IMR-90 (cell line): ENCODE measurements at regions not wholly inside any gene's neighbourhood (a gene's known extent, or its start where the extent isn't known, plus 50 kb on each side); places are given as distances from the start of the nearest gene placed in this dataset.

Experiments
- ATAC-seq: fragments of 200-7000 bp; cut with Tn5 transposase; 2 replicates; pipeline ENCODE4 v1.9.1; 2020; ENCODE audit warnings: low read depth, mild to moderate bottlenecking, moderate library complexity
- BruUV-seq: library from RNA; stranded (reverse); fragments of 400-500 nt; replicated peaks from 2 replicates; lab custom pipeline; 2021; lab: Mats Ljungman, UMichigan
- CTCF ChIA-PET: fragments of 300-600 bp; formaldehyde crosslinking; extraction: SDS; loops from one replicate; lab custom pipeline; 2021; ENCODE audit warnings: antibody characterized with exemption; lab: Yijun Ruan, JAX
- POLR2A ChIA-PET: fragments of 300-600 bp; sonication (Branson Sonifier 250); formaldehyde crosslinking; loops from one replicate; lab custom pipeline; 2022; ENCODE audit warnings: antibody characterized with exemption; ENCODE audit not compliant: unreplicated experiment; lab: Charles Lee
- DNase-seq: peaks from one replicate; pipeline ENCODE4 v3.0.0; 2013
- H2AFZ ChIP-seq: replicated peaks from 2 replicates; pipeline ENCODE3; 2013; ENCODE audit warnings: low read length, mild to moderate bottlenecking; ENCODE audit not compliant: poor library complexity
- H2AK5ac ChIP-seq: 2 replicates; pipeline ENCODE4 v1.6.1; 2013; ENCODE audit warnings: low read depth, low read length, inconsistent platforms
- H2AK9ac ChIP-seq: replicated peaks from 2 replicates; pipeline ENCODE3; 2013; ENCODE audit warnings: mild to moderate bottlenecking, low read depth, low read length, moderate library complexity; ENCODE audit not compliant: poor library complexity
- H2BK120ac ChIP-seq: 2 replicates; pipeline ENCODE4 v1.6.1; 2013; ENCODE audit warnings: low read depth, low read length, inconsistent platforms
- H2BK15ac ChIP-seq: 3 replicates; pipeline ENCODE4 v1.6.1; 2013; ENCODE audit warnings: low read depth, low read length, inconsistent platforms
- H2BK20ac ChIP-seq: 2 replicates; pipeline ENCODE4 v1.6.1; 2013; ENCODE audit warnings: low read depth, mild to moderate bottlenecking, inconsistent platforms, low read length, moderate library complexity
- H2BK5ac ChIP-seq: 2 replicates; pipeline ENCODE4 v1.6.1; 2013; ENCODE audit warnings: mild to moderate bottlenecking, low read depth, low read length, inconsistent platforms; ENCODE audit not compliant: poor library complexity, severe bottlenecking
- H3K14ac ChIP-seq: replicated peaks from 2 replicates; pipeline ENCODE4 v1.6.1; 2013; ENCODE audit warnings: low read depth, low read length, inconsistent platforms
- H3K18ac ChIP-seq: 2 replicates; pipeline ENCODE4 v1.6.1; 2013; ENCODE audit warnings: low read depth, low read length, control low read depth
- H3K23ac ChIP-seq: 2 replicates; pipeline ENCODE4 v1.6.1; 2013; ENCODE audit warnings: low read depth, low read length, inconsistent platforms
- H3K27ac ChIP-seq: 2 replicates; pipeline ENCODE4 v1.5.1; 2013; ENCODE audit warnings: mild to moderate bottlenecking, control low read depth, low read length; ENCODE audit not compliant: insufficient read depth
- H3K27me3 ChIP-seq: 2 replicates; pipeline ENCODE4 v1.6.1; 2013; ENCODE audit warnings: low read length; ENCODE audit not compliant: control insufficient read depth, insufficient read depth
- H3K36me3 ChIP-seq: 2 replicates; pipeline ENCODE4 v1.6.1; 2013; ENCODE audit warnings: low read length, mixed read lengths; ENCODE audit not compliant: control insufficient read depth, insufficient read depth
- H3K4ac ChIP-seq: 2 replicates; pipeline ENCODE4 v1.6.1; 2013; ENCODE audit warnings: low read depth, low read length, inconsistent platforms
- H3K4me1 ChIP-seq: 2 replicates; pipeline ENCODE4 v1.6.1; 2013; ENCODE audit warnings: low read length, mixed read lengths; ENCODE audit not compliant: control insufficient read depth, insufficient read depth
- H3K4me2 ChIP-seq: 2 replicates; pipeline ENCODE4 v1.6.1; 2013; ENCODE audit warnings: low read depth, mild to moderate bottlenecking, control low read depth, low read length, moderate library complexity
- H3K4me3 ChIP-seq: 2 replicates; pipeline ENCODE4 v1.5.1; 2013; ENCODE audit warnings: low read depth, mild to moderate bottlenecking, control low read depth, low read length, moderate library complexity; ENCODE audit not compliant: insufficient read depth
- H3K56ac ChIP-seq: 2 replicates; pipeline ENCODE4 v1.6.1; 2013; ENCODE audit warnings: low read length, inconsistent platforms; ENCODE audit not compliant: insufficient read depth; ENCODE audit errors: extremely low read depth
- H3K79me1 ChIP-seq, 2 experiments: 2 replicates each; pipeline ENCODE4 v1.6.1; 2013; ENCODE audit warnings: low read length in 2 of 2, inconsistent platforms in 1 of 2, low read depth in 1 of 2
- H3K9ac ChIP-seq: 2 replicates; pipeline ENCODE4 v1.6.1; 2013; ENCODE audit warnings: low read depth, low read length, control low read depth
- H3K9me1 ChIP-seq: 2 replicates; pipeline ENCODE4 v1.6.1; 2013; ENCODE audit warnings: low read length, inconsistent platforms; ENCODE audit not compliant: insufficient read depth
- H3K9me3 ChIP-seq: 2 replicates; pipeline ENCODE4 v1.6.1; 2013; ENCODE audit warnings: low read length; ENCODE audit not compliant: control insufficient read depth, insufficient read depth
- H4K20me1 ChIP-seq: 2 replicates; pipeline ENCODE4 v1.6.1; 2013; ENCODE audit warnings: low read length, inconsistent platforms; ENCODE audit not compliant: insufficient read depth
- H4K5ac ChIP-seq: 2 replicates; pipeline ENCODE4 v1.6.1; 2013; ENCODE audit warnings: mild to moderate bottlenecking, low read depth, low read length, control low read depth
- H4K8ac ChIP-seq, 2 experiments: 2 replicates each; pipeline ENCODE4 v1.6.1; 2013; ENCODE audit warnings: low read depth in 2 of 2, low read length in 2 of 2, control low read depth in 1 of 2, inconsistent platforms in 1 of 2
- H4K91ac ChIP-seq: 2 replicates; pipeline ENCODE4 v1.6.1; 2013; ENCODE audit warnings: low read depth, low read length, inconsistent platforms; ENCODE audit not compliant: insufficient read depth
- BHLHE40 ChIP-seq: fragments of 150-350 bp; IDR thresholded peaks from 2 replicates; pipeline ENCODE4 v1.6.1; 2016; ENCODE audit warnings: mild to moderate bottlenecking, low read depth, low read length
- CEBPB ChIP-seq: IDR thresholded peaks from 2 replicates; pipeline ENCODE4 v1.6.1; 2012; ENCODE audit warnings: low read depth, low read length, improper control_type of control experiment
- CHD1 ChIP-seq: IDR thresholded peaks from 2 replicates; pipeline ENCODE4 v1.6.1; 2012; ENCODE audit warnings: low read depth, low read length, improper control_type of control experiment
- CTCF ChIP-seq: conservative IDR thresholded peaks from 2 replicates; pipeline ENCODE4 v1.5.1; 2012; ENCODE audit warnings: mild to moderate bottlenecking, low read depth, low read length, improper control_type of control experiment
- ELK1 ChIP-seq: fragments of 150-350 bp; IDR thresholded peaks from 2 replicates; pipeline ENCODE4 v1.6.1; 2016; ENCODE audit warnings: low read depth, mild to moderate bottlenecking, low read length, moderate library complexity, borderline replicate concordance
- FOS ChIP-seq: fragments of 150-350 bp; IDR thresholded peaks from 2 replicates; pipeline ENCODE4 v1.6.1; 2016; ENCODE audit warnings: low read depth, low read length
- MAFK ChIP-seq: IDR thresholded peaks from 2 replicates; pipeline ENCODE4 v1.6.1; 2012; ENCODE audit warnings: low read depth, low read length, improper control_type of control experiment
- MAZ ChIP-seq: IDR thresholded peaks from 2 replicates; pipeline ENCODE4 v1.6.1; 2012; ENCODE audit warnings: low read depth, mild to moderate bottlenecking, low read length, improper control_type of control experiment, moderate library complexity, borderline replicate concordance
- MXI1 ChIP-seq: IDR thresholded peaks from 2 replicates; pipeline ENCODE4 v1.6.1; 2012; ENCODE audit warnings: low read depth, mild to moderate bottlenecking, low read length, moderate library complexity, borderline replicate concordance
- NFE2L2 ChIP-seq: fragments of 150-350 bp; IDR thresholded peaks from 2 replicates; pipeline ENCODE4 v1.6.1; 2016; ENCODE audit warnings: low read depth, mild to moderate bottlenecking, low read length
- POLR2A ChIP-seq: IDR thresholded peaks from 2 replicates; pipeline ENCODE4 v1.6.1; 2012; ENCODE audit warnings: mild to moderate bottlenecking, low read depth, low read length
- RAD21 ChIP-seq: IDR thresholded peaks from 2 replicates; pipeline ENCODE4 v1.6.1; 2012; ENCODE audit warnings: low read length, improper control_type of control experiment
- RCOR1 ChIP-seq: IDR thresholded peaks from 2 replicates; pipeline ENCODE4 v1.6.1; 2012; ENCODE audit warnings: mild to moderate bottlenecking, low read length, improper control_type of control experiment; ENCODE audit not compliant: insufficient replicate concordance
- RFX5 ChIP-seq: IDR thresholded peaks from 2 replicates; pipeline ENCODE4 v1.8.0; 2012; ENCODE audit warnings: low read depth, mild to moderate bottlenecking, low read length, moderate library complexity
- SMC3 ChIP-seq: fragments of 150-350 bp; IDR thresholded peaks from 2 replicates; pipeline ENCODE4 v1.6.1; 2016; ENCODE audit warnings: low read depth, mild to moderate bottlenecking, antibody characterized with exemption, low read length, moderate library complexity
- USF2 ChIP-seq: fragments of 150-350 bp; IDR thresholded peaks from 2 replicates; pipeline ENCODE4 v1.6.1; 2017; ENCODE audit warnings: mild to moderate bottlenecking, antibody characterized with exemption, low read length, low read depth
- WGBS, 2 experiments: methylation state at CpG; one replicate each; pipeline versions ENCODE4 v1.1.5 to v1.1.7; 2013; ENCODE audit warnings: missing lambda C conversion rate in 2 of 2; ENCODE audit not compliant: insufficient read length in 1 of 2; ENCODE audit errors: extremely low coverage in 2 of 2; 5-methylcytosine and 5-hydroxymethylcytosine counted together
- dilution Hi-C: fragments of 300-500 bp; cut with HindIII; formaldehyde crosslinking; loops from one replicate; pipeline ENCODE4 v1.14.3; 2018; ENCODE audit warnings: low sequenced_read_pairs; ENCODE audit not compliant: unreplicated experiment
- in situ Hi-C: fragments of 300-500 bp; cut with MboI; formaldehyde crosslinking; loops from 3 replicates; pipeline ENCODE4 v1.14.3; 2019; ENCODE audit warnings: low sequenced_read_pairs, inconsistent platforms, mixed read lengths
- intact Hi-C: fragments of 100-400 bp; cut with micrococcal nuclease; formaldehyde crosslinking; loops from 2 replicates; pipeline ENCODE4 v1.10.0; 2022

GRCh38 chr1:195946500-195946899, 661.7 kb downstream of the KCNT2 start:
- H2AK9ac ChIP-seq: no peak overlapping the region
- no peak overlapping the region for H3K27ac ChIP-seq
- H2BK120ac ChIP-seq: no peak overlapping the region
- in situ Hi-C loops: no loop called here
- H3K4me2 ChIP-seq: no peak overlapping the region
- H3K14ac ChIP-seq: no peak overlapping the region
- WGBS, 2 experiments: 100% methylated on average over 2 of the region's 4 CpGs; no CpG with 5 or more reads in 1 of the 2 experiments
- no peaks in the 10 kb centered on the region for H4K20me1 ChIP-seq
- dilution Hi-C loops: no loop called here
- H4K8ac ChIP-seq: no peak overlapping the region
- H3K9me1 ChIP-seq: no peaks in the 10 kb centered on the region
- H3K9ac ChIP-seq: no peak overlapping the region
- H3K36me3 ChIP-seq: no peaks in the 10 kb centered on the region
- no peak for DNase-seq
- no peak overlapping the region for H2BK5ac ChIP-seq
- no peaks in the 10 kb centered on the region for H3K9me3 ChIP-seq
- CTCF ChIA-PET: no interaction called here
- H3K23ac ChIP-seq: no peak overlapping the region
- H3K18ac ChIP-seq: no peak overlapping the region
- no peak for ATAC-seq
- no peak overlapping the region for H2AFZ ChIP-seq
- BruUV-seq: no TSS peak
- no peak overlapping the region for H3K4me3 ChIP-seq
- H3K27me3 ChIP-seq: no peaks in the 10 kb centered on the region
- POLR2A ChIA-PET: no interaction called here
- no peak overlapping the region for H4K91ac ChIP-seq
- no peak for TF ChIP-seq CTCF
- TF ChIP-seq RAD21: no peak
- TF ChIP-seq RCOR1: no peak
- no peak for TF ChIP-seq MAFK
- TF ChIP-seq BHLHE40: no peak
- no peak for TF ChIP-seq POLR2A
- TF ChIP-seq CHD1: no peak
- TF ChIP-seq FOS: no peak
- TF ChIP-seq CEBPB: no peak
- TF ChIP-seq MXI1: no peak
- no peak for TF ChIP-seq NFE2L2
- TF ChIP-seq SMC3: no peak
- TF ChIP-seq MAZ: no peak
- TF ChIP-seq USF2: no peak
- no peak for TF ChIP-seq RFX5
- no peak for TF ChIP-seq ELK1
- no peaks in the 10 kb centered on the region for H3K79me1 ChIP-seq
- H2BK20ac ChIP-seq: no peak overlapping the region
- intact Hi-C loops: no loop called here
- H2BK15ac ChIP-seq: no peak overlapping the region
- no peak overlapping the region for H3K56ac ChIP-seq
- no peaks in the 10 kb centered on the region for H3K4me1 ChIP-seq
- no peak overlapping the region for H4K5ac ChIP-seq
- no peak overlapping the region for H3K4ac ChIP-seq
- no peak overlapping the region for H2AK5ac ChIP-seq
